ENCODE measurements at regions not wholly inside any gene's neighbourhood (a gene's known extent, or its start where the extent isn't known, plus 50 kb on each side); places are given as distances from the start of the nearest gene placed in this dataset.

DNA sequence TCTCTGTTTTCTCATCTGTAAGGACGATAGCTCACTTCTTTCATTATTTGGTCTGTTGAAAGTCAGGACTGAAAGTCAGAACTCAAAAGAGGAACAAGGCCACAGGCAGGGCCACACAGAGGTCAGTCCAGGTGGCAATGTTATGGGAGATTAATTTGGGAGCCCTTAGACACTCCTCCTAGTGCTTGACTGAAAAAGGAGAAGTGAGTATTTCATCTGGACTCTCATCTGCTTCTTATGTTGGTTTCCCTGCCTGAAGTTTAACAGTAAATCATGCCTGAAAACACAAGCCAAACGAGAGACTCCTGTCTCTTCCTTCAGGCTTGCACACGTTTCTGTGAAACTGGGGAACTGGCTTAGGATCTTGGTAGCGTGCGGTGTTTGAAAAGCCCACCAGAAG, 248.5 kb downstream of the BUB3 start:
- no peaks in the 10 kb centered on the region for H3K36me3 ChIP-seq (ENCODE audit: low read depth)

GRCh38 chr10:123404357-123404756, 250.2 kb downstream of the BUB3 start:
- Histone ChIP-seq H3K27ac (ENCODE audit: poor library complexity, severe bottlenecking) (no peak overlapping the region), H3K4me3 (ENCODE audit: severe bottlenecking) (no peak overlapping the region), H3K9me3 (ENCODE audit: severe bottlenecking) (no peaks in the 10 kb centered on the region), H3K27me3 (ENCODE audit: insufficient read depth, poor library complexity, severe bottlenecking) (no peaks in the 10 kb centered on the region), H3K4me1 (ENCODE audit: insufficient read depth, poor library complexity, severe bottlenecking) (no peaks in the 10 kb centered on the region), H3K36me3 (ENCODE audit: low read depth) (no peaks in the 10 kb centered on the region)
- ATAC-seq (ENCODE audit: low read depth) (no peak), DNase-seq (ENCODE audit: low spot score) (no peak)
- TF ChIP-seq, protein P1, sequence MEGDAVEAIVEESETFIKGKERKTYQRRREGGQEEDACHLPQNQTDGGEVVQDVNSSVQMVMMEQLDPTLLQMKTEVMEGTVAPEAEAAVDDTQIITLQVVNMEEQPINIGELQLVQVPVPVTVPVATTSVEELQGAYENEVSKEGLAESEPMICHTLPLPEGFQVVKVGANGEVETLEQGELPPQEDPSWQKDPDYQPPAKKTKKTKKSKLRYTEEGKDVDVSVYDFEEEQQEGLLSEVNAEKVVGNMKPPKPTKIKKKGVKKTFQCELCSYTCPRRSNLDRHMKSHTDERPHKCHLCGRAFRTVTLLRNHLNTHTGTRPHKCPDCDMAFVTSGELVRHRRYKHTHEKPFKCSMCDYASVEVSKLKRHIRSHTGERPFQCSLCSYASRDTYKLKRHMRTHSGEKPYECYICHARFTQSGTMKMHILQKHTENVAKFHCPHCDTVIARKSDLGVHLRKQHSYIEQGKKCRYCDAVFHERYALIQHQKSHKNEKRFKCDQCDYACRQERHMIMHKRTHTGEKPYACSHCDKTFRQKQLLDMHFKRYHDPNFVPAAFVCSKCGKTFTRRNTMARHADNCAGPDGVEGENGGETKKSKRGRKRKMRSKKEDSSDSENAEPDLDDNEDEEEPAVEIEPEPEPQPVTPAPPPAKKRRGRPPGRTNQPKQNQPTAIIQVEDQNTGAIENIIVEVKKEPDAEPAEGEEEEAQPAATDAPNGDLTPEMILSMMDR (IDR thresholded peaks at IDR 0.05; ENCODE audit: poor library complexity, severe bottlenecking), result no peak

More for the DNA sequence above, 248.5 kb downstream of the BUB3 start:
- no peak for DNase-seq (ENCODE audit: low spot score)
- TF ChIP-seq, protein P1 (IDR thresholded peaks at IDR 0.05; ENCODE audit: poor library complexity, severe bottlenecking), result no peak
- ATAC-seq (ENCODE audit: low read depth), result no peak
- Histone ChIP-seq H3K27me3 (ENCODE audit: insufficient read depth, poor library complexity, severe bottlenecking) (no peaks in the 10 kb centered on the region), H3K4me3 (ENCODE audit: severe bottlenecking) (no peak overlapping the region), H3K27ac (ENCODE audit: poor library complexity, severe bottlenecking) (no peak overlapping the region), H3K4me1 (ENCODE audit: insufficient read depth, poor library complexity, severe bottlenecking) (no peaks in the 10 kb centered on the region), H3K9me3 (ENCODE audit: severe bottlenecking) (no peaks in the 10 kb centered on the region)

DNA sequence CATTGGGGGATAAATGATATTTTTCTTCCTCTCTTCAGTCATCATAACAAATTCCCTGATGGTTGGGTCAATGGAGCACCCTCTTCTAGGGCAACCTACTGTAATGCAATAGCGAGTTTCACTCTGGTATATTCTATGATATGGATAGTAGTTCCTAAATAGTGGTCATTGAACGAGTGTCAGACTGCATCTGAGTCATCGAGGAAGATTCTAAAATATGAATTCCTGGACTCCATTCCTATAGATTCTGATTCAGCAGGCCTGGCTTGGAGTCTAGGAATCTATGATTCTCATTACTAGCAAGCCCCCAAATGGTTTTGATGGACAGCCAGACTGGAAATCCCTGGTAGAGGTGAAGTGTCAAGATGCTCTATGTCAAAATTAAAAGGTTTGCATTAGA, 254.5 kb downstream of the BUB3 start:
- TF ChIP-seq, protein P1 (IDR thresholded peaks at IDR 0.05; ENCODE audit: poor library complexity, severe bottlenecking), result no peak
- H3K4me1 ChIP-seq (ENCODE audit: insufficient read depth, poor library complexity, severe bottlenecking), result no peaks in the 10 kb centered on the region
- no peak overlapping the region for H3K27ac ChIP-seq (ENCODE audit: poor library complexity, severe bottlenecking)
- H3K9me3 ChIP-seq (ENCODE audit: severe bottlenecking), result no peaks in the 10 kb centered on the region
- H3K36me3 ChIP-seq (ENCODE audit: low read depth), result no peaks in the 10 kb centered on the region
- DNase-seq (ENCODE audit: low spot score) (no peak), ATAC-seq (ENCODE audit: low read depth) (peak; percentile 53; the same call in 2 of the 3 replicates)
- no peaks in the 10 kb centered on the region for H3K27me3 ChIP-seq (ENCODE audit: insufficient read depth, poor library complexity, severe bottlenecking)
- no peak overlapping the region for H3K4me3 ChIP-seq (ENCODE audit: severe bottlenecking)

DNA sequence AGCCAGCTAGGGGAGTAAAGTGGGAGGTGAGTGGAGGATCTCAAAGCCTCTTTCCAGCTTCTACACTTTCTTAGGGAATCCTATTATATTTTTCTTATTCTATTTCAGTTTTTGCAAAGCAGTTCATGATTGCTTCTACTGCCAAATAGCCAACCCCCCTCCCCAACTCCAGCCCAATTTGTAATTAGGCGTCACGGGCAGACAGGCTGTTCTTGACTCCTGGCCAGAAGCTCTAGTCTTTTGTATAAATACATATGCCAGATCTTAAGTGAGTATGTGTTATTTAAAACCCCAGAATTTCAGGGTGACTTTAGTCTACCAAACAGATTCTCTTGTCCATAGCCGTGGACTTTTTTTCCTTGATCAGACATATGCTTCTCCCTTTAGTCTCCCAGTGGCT, 255.2 kb downstream of the BUB3 start:
- no peak overlapping the region for H3K27ac ChIP-seq (ENCODE audit: poor library complexity, severe bottlenecking)
- no peaks in the 10 kb centered on the region for H3K27me3 ChIP-seq (ENCODE audit: insufficient read depth, poor library complexity, severe bottlenecking)
- ATAC-seq (ENCODE audit: low read depth) (no peak), DNase-seq (ENCODE audit: low spot score) (no peak)
- no peaks in the 10 kb centered on the region for H3K4me1 ChIP-seq (ENCODE audit: insufficient read depth, poor library complexity, severe bottlenecking)
- no peak overlapping the region for H3K4me3 ChIP-seq (ENCODE audit: severe bottlenecking)
- TF ChIP-seq, protein P1 (IDR thresholded peaks at IDR 0.05; ENCODE audit: poor library complexity, severe bottlenecking), result no peak
- no peaks in the 10 kb centered on the region for H3K9me3 ChIP-seq (ENCODE audit: severe bottlenecking)
- no peaks in the 10 kb centered on the region for H3K36me3 ChIP-seq (ENCODE audit: low read depth)

DNA sequence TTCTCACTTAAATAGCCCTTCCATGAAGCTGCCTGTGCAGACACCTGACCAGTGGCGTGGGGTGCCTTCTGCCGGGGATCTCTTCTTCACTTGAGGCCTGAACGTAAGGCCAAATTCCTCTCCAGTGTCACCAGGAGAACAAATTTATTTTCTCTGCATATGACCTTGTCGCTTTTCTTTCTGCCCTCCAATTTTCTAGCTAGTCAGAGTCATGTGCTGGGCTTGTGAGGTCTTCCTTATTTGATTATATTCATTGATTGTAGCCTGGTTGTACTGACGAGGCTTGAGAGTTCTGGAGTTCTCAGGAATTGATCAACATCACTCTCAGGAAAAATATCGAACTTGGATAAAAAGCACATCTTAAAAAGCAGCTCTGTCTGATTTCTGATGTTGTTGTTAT, 255.7 kb downstream of the BUB3 start:
- H3K27me3 ChIP-seq (ENCODE audit: insufficient read depth, poor library complexity, severe bottlenecking), result peaks cover 3% of the 10 kb centered on the region
- TF ChIP-seq, protein P1 (IDR thresholded peaks at IDR 0.05; ENCODE audit: poor library complexity, severe bottlenecking), result no peak
- H3K27ac ChIP-seq (ENCODE audit: poor library complexity, severe bottlenecking), result no peak overlapping the region
- DNase-seq (ENCODE audit: low spot score) (no peak), ATAC-seq (ENCODE audit: low read depth) (no peak)
- no peaks in the 10 kb centered on the region for H3K9me3 ChIP-seq (ENCODE audit: severe bottlenecking)
- H3K4me3 ChIP-seq (ENCODE audit: severe bottlenecking), result no peak overlapping the region
- no peaks in the 10 kb centered on the region for H3K36me3 ChIP-seq (ENCODE audit: low read depth)
- no peaks in the 10 kb centered on the region for H3K4me1 ChIP-seq (ENCODE audit: insufficient read depth, poor library complexity, severe bottlenecking)
